Fibroblast of skin of left quadriceps (primary cell): ENCODE measurements at regions not wholly inside any gene's neighbourhood (a gene's known extent, or its start where the extent isn't known, plus 50 kb on each side); places are given as distances from the start of the nearest gene placed in this dataset.

Experiments used
- DNase-seq, 2 experiments: peaks; one replicate each; pipeline ENCODE4 v3.0.0-alpha.2; 2013; ENCODE audit warnings: low read depth in 2 of 2

- no peak for DNase-seq
Measured at GRCh38 chr10:44030738-44031137, 354.2 kb downstream of the CXCL12 start.

DNA sequence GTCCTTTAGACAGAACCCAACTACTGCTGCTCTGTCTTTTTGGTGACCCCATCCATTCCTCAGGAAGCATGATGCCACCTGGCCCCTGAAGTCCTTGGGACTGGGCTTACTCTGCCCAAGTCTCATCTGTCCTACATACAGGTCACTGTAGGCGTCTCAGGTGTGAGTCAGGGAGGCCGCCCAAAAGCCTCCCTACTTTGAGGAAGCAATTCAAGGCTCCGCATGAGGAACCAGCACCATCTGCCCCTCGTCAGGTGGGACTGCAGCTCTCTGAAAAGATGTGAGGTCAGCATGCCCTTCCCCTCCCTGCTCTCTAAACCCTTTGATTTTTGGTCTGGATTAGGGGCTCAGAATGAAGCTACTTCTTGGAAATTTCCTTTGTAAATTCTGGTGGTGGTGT is 354.8 kb downstream of the CXCL12 start:
- no peak for DNase-seq

DNA sequence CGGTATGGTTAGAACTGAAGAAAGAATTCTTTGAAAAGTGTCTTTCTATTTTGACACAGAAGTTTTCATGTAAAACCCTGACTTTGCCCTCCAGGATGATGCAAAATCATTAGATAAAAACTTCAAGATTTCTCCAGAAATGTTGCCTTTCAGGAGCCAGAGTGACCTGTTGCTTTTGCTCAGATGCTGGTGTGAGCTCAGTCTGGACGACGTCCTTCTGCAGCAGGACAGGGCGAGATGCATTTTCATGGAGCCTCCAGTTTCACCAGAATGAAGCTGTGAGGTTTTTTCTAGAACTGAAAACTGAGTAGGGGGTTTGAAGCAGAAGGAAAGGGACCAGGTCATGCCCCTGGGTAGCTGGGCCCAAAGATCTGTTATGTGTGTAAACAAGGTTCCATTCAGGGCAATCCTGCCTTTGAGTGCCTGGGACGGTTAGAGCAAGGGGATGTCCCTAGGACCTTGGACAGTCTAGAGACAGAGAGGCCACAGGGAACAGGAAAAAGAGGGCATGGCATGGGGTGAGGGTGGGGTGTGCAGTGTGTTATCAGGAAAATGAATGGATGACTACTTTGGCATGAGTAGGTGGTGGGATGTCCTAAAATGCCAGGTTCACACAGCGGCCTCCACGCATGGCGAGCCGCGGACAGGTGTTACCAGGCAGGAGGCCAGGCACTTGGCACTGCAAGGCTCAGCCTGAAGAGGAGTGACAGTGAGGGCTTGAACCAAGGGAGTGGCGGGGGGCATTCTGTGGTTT is 356.3 kb downstream of the CXCL12 start:
- no peak for DNase-seq

- no peak for DNase-seq
Measured at GRCh38 chr10:44024356-44025116, 360.4 kb downstream of the CXCL12 start.

GRCh38 chr10:44023517-44023916 is 361.4 kb downstream of the CXCL12 start:
- DNase-seq: no peak

DNA sequence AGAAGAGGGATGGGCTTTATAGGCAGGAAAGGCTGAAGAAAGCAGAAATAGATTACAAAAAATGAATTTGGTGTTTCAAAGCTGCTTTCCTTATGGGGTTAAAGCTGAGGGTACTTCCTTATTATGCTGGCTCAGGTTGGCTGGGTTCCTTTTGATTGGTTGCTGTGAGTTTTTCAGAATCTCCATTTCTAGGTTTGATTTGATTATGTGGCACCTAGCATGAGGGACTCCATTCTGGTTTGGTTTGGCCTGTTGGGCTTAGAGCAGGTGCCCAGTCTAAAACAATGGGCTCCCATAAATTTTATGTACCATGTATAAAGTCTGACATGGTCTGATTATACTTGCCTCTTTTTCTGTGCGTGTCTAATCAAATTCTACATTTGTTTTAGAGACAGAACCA is 362.7 kb downstream of the CXCL12 start:
- no peak for DNase-seq

DNA sequence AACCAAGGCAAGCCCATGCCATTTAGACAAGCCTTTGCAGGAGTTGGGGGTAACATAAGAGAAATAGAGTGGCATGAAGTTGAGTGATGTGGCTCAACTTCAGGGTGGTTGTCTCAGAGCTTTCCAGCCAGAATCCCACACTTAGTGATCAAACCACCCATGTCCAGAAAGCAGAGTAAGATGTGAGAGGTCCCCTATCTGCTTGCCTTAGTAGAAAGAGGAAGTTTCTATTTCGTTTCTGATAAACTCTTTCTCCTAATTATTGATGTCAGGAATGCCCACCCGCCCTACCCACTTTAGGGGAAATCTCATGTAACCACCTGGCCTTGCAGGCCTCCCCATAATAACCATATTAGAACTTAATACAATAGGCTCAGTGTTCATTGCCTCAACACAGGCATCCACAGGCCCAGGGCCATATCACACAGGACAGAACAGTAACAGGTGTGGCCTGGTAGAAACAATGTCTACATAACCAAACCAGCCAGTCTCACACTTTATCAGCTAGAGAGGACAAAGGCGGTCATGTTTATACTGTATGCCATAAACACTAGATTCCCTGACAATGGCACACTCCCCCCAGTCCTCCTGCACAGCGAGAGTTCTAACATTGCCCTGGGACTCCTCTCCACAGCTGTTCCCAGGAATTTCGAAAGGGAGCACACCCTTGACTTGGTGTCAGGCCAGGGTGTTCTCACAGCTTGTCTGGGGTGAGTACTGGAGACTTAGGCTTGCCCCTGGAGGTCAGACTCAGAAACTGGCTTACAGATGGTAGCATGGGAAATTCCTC is 364.4 kb downstream of the CXCL12 start:
- no peak for DNase-seq

GRCh38 chr10:44017483-44018145 is 367.3 kb downstream of the CXCL12 start:
- no peak for DNase-seq

DNA sequence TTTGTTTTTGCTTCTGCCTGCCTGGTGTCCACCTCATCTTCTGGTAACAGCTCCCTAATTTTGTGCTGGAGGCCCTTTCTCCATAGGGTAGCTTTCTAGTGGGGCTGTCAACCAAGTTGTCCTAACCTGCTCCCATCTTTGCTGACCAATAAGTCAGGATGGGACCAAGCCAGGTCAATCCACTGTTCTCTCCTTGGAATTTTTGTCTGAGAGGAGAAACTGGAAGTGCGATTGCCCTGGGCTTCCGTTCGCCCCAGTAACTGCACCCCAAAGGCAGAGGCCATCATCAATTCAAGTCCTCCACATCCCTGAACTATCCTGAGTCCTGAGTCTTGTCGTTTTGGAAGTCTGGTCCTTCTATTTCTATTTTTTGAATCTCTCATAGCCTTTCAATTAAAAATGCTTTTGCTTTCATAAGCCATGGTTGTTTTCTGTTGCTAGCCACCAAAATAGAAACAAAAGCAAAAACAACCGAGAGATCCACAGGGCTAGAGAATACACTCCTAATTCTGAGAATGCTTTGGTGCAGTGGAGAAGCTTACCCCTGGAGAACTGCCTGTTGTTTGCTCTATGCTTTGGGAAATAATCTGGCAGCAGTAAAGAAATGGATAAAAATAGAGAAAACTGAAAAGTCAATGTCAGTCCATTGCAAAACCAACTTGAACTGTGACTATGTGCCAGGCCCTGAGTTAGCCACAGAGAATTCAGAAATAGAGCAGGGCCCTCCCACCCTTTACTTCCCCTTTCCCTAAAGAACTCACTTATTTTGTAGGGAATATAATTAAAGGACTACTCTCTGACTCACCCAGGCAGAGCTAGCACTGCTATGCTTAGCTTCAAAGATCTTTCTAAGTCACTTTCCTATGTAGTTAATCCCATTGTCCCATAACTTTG is 368.1 kb downstream of the CXCL12 start:
- DNase-seq: no peak

- DNase-seq: no peak
Measured at GRCh38 chr10:44015702-44016500, 367.2 kb upstream of the ZNF32 start.

DNA sequence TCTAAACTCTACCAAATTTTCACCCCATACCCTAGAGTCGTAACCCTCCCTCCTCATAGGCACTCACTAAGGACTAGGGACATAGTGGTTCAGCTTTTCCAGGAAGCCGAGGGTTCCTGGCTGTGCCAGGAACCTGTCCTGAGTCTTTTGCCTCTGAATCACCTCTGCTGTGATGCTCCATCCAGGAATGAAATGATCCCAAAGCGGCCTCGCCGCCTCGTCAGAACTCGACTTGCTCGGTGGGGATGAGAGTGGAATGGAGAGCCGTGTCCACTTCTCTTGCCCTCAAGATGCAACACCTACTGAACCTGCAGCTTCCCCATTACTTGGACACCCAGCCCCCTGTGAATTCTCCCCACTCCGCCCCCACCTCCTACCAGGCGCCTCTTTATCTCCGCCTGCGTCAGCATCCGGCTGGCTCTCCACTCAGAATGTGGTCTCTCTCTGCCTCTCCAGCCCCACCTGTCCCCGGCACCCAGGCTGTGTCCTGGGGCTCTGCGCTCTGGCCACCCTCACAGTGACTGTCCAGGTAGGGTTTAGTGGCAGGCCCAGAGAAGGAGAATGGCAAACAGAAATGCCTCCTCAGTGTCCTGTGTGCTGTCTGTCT is 366.1 kb upstream of the ZNF32 start:
- no peak for DNase-seq

GRCh38 chr10:44013981-44014380 is 365.3 kb upstream of the ZNF32 start:
- no peak for DNase-seq

- no peak for DNase-seq
Measured at GRCh38 chr10:44012921-44013320, 364.2 kb upstream of the ZNF32 start.

DNA sequence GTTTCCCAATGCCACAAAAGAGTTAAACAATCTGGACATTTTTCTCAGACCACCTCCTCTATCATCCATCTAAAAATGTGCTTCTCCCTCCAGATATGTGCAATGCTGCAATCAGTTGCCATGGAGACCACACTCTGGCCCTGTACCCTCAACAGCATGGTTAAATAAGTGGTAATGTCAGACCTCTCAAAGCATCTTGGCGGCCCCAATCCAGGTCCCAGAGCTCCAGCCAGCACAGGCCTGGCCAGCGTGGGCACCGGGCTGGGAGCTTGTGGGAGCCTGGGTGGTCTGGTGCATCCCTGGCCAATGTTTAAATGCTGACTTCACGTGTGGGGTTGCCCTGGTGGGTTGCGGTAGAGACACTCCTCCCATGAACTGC is 362.9 kb upstream of the ZNF32 start:
- DNase-seq: no peak

GRCh38 chr10:44010873-44011602 is 362.4 kb upstream of the ZNF32 start:
- DNase-seq: no peak

- no peak for DNase-seq
Measured at GRCh38 chr10:44009891-44010632, 361.4 kb upstream of the ZNF32 start.

DNA sequence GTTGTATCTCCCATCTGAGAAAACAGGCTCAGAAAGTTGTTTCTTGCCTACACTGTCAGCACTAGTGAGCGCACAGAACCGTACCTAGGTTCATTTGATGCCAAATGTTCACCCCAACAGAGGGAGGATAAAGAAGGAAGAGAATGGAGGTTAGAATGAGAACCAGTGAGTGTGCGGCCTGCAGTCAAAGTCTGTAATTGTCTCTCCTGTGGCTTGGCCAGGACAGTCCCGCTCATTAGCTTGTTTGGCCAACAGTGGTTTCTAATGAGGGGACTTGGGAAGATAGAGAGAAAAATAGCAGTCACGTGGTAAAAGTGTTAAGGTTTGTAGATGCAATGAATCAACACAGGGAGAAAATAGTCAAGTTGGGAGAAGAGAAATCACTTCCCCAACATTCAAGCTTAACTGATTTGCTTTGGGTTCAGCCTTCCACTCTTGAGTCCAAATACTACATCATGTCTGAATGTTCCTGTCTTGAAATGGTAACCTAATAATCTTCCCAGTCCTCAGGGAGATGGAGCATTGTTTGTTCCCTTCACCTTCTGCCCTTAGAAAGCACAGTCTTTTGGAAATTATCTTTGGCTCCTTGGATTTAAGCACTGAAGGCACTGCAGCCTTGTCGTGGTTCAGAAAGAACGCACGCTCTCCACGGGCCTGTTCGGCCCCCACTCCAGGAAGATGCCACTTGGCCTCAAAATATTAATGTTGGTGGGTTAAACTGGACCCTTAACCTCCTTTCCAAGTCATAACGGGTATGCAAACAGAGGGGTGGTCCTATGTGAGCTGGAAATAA is 360.4 kb upstream of the ZNF32 start:
- no peak for DNase-seq
